GM12873 (cell line): ENCODE measurements at regions not wholly inside any gene's neighbourhood (a gene's known extent, or its start where the extent isn't known, plus 50 kb on each side); places are given as distances from the start of the nearest gene placed in this dataset.

ENCODE experiments used
- CTCF ChIP-seq: IDR thresholded peaks from 2 replicates; pipeline ENCODE4 v1.5.1; 2012; ENCODE audit warnings: low read depth, mild to moderate bottlenecking, moderate library complexity, low read length, control low read depth; ENCODE audit not compliant: insufficient read depth; ENCODE audit errors: missing control alignments

GRCh38 chr2:61694312-61695274, 156.4 kb upstream of the XPO1 start:
- TF ChIP-seq CTCF = peak; percentile 57

- no peak for TF ChIP-seq CTCF
Measured at GRCh38 chr2:61693744-61694143, 155.6 kb upstream of the XPO1 start.

DNA sequence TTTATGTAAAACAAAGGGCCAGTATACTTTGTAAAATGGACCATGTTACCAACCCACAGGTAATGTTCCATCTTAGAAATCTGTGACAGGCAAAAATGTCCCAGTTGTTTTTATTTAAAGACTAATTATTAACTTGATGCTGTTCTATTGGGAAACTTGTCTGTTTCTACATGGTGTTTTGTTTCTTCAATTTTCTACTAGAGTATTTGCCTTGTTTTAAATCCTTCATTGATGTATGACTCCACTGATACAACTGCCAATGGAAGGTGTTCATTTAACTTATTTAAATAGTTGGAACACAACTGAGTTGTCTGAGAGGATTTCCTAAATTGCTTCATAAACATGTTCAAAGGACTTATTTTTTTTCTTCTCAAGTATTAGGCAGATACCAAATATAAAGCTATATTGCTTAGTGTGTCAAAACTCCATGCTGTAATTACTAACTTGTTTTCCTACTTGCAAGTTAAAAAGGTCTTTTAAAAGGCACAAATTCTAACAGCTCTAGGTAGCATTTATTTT, 152.0 kb upstream of the XPO1 start:
- no peak for TF ChIP-seq CTCF

GRCh38 chr2:61689568-61689967, 151.4 kb upstream of the XPO1 start:
- no peak for TF ChIP-seq CTCF

GRCh38 chr2:61688369-61689334, 150.5 kb upstream of the XPO1 start:
- TF ChIP-seq CTCF = no peak

DNA sequence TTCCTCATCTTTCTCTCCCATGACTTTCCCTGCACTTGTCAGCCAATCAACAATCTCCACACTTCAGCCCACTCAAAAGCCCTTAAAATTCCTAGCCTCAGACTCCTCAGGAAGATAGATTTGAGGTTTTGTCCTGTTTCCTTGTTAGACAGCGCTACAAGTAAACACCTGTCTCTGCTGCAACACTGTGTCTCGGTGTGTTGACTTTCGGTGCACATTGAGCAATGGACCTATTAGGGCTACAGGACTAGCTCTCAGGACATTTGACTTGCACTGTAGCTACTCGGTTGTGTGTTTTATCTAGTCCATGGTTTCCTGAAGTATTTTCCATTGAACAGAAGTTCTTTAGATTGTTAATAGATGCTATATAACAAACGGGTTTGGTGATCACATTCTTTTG, 140.9 kb upstream of the XPO1 start:
- no peak for TF ChIP-seq CTCF
